HCEC 1CT (cell line): ENCODE measurements at regions not wholly inside any gene's neighbourhood (a gene's known extent, or its start where the extent isn't known, plus 50 kb on each side); places are given as distances from the start of the nearest gene placed in this dataset.
"Not testable (repeated sequence)": the region's sequence is repeated elsewhere in the genome, so short reads cannot be mapped to it uniquely, and the experiment has no call there.

Source experiments
- DNase-seq: peaks from one replicate; pipeline ENCODE4 v3.0.0-alpha.2; 2017

DNA sequence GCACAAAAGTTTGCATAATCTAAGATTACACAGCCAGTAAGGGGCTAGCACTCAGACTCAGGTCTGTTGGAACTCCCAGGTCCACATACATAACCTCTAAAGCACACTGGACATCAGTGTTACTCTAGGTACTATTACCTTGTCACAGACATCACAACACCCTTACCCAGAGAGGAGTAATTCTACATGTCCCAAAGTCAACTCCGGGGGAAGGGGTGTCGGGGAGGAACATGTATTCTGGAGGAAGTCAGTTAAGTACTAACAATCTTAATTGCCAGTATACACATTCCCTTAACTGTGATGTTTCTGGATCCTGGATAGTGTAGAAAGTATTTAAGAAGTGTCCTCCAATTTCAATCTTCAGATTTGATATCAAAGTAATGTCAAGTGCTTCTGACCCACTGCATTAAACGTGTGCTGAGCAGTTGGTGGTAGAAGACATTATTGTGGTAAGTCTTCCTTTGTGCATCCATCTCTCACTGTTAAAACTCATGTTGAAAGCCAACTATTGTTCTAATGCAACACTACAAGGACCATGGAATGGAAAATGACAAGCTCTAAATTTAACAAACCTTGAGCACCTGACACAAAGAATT lies 155.4 kb downstream of the CRPPA start:
- DNase-seq = no peak

DNA sequence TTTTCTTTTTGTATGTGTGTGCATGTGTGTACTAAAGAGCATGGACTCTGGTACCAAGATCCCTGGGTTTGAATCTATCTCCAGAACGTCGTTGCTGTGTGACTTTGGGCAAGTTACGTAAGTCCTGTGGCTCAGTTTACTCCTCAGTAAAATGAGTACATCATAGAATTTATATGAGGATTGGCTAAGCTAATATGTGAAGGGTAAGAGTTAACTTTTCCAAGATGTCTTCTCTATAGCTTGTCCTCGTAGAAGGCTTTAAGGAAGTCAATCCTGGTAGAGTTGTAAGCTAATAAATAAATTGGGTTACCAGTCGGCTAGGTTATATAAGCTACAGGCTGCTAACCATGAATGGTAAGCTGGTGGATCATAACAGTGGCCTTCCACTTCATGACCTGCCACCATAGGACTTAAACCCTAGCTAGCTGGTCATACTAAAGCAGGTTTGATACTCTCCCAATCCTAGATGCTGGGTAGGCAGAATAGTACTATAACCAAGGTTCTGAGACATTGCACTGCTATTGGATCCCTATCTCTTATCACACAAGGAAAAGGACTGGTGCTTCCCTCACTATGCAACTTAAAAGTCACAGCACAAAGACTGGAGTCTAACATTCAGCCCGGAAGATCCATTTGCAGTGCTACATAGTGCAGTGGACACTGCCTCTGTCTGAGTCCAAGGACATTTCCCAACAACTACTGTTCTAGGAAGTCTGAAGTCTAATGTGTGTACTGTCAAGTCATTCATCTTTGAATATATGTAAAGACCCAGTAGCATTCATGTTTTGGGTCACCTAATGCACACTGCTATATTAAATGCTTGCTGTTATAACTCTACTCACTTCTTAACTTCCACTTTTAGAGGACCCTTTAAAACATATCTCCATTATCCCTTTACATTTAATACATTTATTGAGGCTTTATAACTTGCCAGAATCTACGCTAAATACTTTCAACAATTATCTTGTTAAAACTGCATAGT lies 156.2 kb downstream of the CRPPA start:
- no peak for DNase-seq

DNA sequence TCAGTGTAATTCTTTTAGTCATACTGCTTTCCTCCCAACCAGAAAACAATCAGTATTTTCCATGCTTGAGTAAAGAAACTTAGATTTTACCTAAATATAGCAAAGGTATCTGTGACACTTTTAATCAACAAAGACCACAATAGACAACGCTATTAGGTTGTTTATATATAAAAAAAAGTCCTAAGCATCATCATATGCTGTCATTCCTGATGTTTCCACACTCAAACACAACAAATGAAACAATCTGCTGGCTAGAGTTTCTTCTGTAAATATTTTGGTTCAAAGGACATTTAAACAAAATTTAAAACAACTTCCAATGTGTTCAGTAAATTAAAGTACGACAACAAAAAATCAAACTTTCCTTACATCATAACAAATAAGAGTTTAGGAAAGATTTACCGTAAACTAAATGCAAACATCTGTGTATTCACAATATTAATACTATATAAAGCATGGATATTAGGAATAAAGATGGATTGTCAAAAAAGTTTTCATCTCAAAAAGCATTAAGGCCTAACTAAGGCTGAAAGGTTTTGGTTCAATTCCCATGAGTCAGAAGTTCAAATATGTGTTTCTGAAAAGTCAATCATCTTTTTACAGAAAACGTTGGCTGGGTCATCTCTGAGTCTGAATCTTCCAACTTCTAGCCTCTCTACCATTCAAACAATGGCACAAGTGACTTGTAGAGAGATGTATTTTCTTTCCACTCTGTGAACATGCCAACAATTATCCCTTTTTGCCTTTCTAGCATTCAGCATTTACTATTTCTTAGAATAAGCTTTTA lies 157.1 kb downstream of the CRPPA start:
- no peak for DNase-seq

DNA sequence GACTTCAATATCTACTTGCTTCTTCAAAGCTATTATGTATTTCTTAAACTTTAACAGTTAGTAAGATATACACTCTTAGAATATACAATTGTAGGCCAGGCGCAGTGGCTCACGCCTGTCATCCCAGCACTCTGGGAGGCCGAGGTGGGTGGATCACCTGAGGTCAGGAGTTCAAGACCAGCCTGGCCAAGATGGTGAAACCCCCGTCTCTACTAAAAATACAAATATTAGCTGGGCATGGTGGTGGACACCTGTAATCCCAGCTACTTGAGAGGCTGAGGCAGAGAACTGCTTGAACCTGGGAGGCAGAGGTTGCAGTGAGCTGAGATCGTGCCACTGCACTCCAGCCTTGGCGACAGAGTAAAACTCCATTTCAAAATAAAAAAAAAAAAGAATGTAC lies 158.0 kb downstream of the CRPPA start:
- not testable (repeated sequence) for DNase-seq

DNA sequence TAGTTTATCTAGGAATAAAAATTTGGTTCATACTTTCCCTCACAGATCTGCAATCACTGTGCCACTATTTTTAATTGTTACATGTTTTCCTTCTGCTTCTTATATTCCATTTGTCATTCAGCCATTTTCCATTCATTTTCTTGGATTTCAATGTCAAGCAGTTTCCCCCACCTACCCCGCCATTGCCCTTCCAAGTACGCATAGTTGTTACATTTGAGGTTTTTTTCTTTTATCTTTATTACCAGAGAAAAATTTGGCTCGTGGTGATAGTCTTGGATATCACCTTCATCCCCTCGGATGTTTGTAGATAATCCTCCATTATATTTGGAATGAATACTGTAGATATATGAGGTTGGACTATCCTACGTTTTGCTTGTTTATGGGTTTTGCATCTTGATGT lies 159.7 kb downstream of the CRPPA start:
- DNase-seq = no peak

DNA sequence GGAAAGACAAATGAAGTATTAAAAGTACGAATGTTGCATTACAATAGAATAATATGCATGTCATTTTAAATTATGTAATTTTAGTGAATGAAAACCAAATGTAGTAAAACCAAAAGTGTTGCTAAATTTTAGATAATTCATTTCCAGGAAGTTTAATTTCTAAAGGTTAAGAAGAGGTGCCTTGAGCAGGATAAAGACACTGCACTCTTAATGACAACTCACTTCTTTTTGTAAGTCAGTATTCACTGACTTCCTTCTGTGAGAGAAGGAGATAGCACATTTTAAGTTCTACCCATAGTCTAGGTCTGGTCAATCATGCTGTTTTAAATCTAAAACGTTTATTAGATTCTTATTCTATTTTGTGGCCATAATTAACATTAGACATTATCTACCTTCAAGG lies 160.2 kb downstream of the CRPPA start:
- DNase-seq = no peak

DNA sequence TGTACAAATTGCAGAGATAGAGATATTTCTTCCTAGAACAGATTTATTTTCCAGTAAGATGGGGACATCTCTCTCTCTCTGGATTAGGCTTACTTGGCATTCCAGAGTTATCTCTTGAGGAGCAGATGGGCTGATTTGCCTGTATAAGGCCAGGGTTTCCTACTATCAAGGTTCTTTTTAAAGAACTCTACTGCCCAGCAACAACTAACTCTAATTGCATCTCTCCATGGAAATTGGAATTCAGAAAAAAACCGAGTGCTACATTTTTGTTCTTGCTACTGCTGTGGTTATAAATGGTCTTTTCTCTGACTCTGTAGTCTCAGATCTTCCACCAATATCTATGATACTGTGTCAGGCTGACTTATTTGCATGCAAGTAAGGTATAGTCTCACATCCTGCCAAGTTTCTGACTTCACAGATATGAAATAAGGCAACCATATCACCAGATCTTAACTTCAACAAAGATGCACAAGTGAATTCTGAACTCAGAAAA lies 161.1 kb downstream of the CRPPA start:
- DNase-seq = no peak

DNA sequence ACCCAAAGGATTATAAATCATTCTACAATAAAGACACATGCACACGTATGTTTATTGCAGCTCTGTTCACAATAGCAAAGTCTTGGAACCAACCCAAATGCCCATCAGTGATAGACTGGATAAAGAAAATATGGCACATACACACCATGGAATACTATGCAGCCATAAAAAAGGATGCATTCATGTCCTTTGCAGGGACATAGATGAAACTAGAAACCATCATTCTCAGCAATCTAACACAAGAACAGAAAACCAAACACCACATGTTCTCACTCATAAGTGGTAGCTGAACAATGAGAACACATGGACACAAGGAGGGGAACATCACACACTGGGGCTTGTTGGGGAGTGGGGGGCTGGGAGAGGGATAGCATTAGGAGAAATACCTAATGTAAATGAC lies 164.9 kb downstream of the CRPPA start:
- DNase-seq = not testable (repeated sequence)

DNA sequence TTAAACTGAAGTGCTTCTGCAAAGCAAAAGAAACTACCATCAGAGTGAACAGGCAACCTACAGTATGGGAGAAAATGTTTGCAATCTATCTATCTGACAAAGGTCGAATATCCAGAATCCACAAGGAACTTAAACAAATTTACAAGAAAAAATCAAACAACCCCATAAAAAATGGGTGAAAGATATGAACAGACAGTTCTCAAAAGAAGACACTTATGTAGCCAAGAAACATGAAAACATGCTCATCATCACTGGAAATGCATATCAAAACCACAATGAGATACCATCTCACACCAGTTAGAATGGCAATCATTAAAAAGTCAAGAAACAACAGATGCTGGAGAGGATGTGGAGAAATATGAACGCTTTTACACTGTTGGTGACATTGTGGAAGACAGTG lies 165.4 kb downstream of the CRPPA start:
- DNase-seq = not testable (repeated sequence)

DNA sequence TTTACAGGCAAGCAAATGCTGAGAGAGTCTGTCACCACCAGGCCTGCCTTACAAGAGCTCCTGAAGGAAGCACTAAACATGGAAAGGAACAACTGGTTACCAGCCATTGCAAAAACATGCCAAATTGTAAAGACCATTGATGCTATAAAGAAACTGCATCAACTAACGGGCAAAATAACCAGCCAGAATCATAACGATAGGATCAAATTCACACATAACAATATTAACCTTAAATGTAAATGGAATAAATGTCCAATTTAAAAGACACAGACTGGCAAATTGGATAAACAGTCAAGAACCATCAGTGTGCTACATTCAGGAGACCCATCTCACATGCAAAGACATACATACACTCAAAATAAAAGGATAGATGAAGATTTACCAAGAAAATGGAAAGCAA lies 170.7 kb downstream of the CRPPA start:
- not testable (repeated sequence) for DNase-seq

DNA sequence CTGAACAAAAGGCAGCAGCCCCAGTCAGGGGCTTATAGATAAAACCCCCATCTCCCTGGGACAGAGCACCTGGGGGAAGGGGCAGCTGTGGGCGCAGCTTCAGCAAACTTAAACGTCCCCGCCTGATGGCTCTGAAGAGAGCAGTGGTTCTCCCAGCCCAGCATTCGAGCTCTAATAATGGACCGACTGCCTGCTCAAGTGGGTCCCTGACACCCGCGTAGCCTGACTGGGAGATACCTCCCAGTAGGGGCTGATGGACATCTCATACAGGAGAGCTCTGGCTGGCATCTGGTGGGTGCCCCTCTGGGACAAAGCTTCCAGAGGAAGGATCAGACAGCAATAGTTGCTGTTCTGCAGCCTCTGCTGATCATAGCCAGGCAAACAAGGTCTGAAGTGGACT lies 172.1 kb downstream of the CRPPA start:
- not testable (repeated sequence) for DNase-seq

DNA sequence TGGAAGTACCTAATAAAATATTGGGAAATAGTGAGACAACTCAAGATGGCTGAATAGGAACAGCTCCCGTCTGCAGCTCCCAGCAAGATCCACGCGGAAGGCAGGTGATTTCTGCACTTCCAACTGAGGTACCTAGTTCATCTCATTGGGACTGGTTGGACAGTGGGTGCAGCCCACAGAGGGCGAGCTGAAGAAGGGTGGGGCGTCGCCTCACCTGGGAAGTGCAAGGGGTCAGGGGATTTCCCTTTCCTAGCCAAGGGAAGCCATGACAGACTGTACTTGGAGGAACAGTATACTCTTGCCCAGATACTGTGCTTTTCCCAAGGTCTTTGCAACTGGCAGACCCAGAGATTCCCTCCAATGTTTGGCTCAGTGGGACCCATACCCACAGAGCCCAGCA lies 172.8 kb downstream of the CRPPA start:
- not testable (repeated sequence) for DNase-seq

DNA sequence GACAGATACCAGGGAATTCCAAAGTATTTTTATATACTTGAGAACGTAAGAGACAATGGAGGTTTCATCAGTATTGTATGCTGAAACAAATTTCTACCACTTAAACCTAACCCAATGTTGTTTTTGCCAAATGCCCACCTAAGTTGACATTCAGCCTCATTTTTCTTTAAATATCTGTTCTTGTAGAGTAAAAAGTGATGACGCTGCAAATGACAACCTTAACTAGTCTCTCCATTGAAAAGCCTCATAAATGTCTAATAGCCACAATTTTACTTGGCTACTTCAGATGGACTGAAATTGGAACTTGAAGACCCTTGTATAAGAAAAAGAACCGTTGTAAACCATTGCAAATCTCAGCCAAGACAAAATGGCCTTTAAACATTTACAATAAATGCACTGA lies 176.9 kb downstream of the CRPPA start:
- DNase-seq = no peak

DNA sequence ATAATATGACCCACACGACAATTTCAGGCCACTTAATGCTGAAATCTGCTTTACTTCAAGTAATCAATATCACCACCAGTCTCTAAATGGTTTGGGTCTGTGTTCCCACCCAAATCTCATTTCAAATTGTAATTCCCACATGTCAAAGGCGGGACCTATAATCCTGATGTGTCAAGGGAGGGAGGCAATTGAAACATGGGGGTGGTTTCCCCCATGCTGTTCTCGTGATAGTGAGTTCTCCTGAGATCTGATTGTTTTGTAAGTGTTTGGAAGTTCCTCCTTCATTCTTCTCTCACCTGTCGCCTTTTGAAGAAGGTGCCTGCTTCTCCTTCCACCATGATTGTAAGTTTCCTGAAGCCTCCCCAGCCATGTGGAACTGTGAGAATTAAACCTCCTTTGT lies 178.4 kb downstream of the CRPPA start:
- no peak for DNase-seq

DNA sequence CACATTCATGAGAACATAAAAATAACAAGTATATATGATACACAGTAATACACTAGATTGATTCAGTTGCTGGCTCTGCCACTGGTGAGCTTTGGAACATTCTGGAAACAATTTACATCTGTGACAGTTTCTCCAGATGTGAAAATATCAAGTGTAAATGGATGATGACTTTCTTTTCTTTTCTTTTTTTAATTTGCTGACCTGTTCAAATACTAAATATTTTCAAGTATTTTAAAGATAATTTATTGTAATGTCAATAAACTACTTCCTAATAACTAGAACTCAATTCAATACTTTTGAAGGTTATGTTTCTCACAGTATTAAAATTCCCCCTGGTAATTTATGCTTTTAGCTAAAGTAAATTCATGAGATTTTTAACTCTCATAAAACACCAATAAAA lies 180.3 kb downstream of the CRPPA start:
- DNase-seq = no peak

DNA sequence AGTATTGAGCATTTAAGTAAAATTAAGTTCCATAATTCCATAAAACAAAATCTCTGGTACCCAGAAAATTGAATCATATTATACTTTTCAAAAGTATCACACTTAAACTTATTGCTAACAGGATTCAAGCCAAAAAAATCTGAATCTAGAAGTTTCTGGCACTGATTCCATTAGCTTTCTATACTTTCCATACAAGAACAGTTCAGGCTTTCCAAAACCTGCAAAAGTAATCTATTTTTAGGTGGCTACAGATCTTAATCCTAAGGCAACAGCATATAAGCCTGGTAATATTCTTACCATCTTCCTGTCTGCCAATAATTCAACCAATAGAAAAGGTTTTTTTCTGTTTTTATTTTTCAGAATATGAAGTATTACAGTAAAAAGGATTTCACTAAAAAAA lies 185.0 kb downstream of the CRPPA start:
- DNase-seq = no peak

DNA sequence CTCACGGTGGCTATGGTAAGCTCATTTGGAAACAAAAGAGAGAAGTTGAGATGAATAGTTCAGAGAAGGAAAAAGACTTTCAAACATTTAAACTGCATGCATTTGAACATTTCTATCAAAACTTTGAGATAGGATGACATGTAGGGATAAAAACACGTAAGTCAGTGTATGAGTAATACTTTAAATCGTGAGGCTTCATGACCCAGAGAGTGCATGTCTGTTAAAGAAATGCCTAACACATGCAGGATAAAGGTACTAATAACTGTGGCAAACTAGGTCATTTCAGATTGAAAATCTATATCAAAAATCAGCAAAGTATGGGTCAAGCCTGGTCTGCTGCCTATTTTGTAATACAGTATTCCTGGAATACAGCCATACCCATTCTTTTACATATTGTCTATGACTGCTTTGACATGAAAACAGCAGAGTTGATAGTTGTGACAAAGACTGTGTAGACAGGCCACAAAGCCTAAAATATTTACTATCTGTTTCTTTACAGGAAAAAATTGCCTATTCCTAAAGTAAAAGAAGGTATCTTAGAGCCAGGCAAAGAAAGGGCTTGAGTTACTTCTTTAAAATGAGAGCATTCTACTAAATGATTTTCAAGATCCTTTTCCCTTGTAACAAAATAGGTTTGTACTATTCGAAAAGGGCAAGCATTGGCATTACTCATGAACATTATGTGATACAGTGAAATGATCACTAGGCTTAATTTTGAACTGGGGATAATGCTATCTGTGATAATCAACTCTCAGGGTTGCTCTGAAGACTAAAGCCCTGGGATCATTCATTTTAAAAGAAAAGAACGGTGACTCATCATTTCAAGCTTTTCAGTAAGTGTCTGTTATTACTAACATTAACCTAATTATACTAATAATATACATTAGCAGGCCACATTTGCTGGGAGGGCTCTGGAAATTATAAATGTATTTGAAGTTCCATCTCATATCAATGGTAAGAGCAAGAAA lies 185.9 kb downstream of the CRPPA start:
- DNase-seq = no peak

DNA sequence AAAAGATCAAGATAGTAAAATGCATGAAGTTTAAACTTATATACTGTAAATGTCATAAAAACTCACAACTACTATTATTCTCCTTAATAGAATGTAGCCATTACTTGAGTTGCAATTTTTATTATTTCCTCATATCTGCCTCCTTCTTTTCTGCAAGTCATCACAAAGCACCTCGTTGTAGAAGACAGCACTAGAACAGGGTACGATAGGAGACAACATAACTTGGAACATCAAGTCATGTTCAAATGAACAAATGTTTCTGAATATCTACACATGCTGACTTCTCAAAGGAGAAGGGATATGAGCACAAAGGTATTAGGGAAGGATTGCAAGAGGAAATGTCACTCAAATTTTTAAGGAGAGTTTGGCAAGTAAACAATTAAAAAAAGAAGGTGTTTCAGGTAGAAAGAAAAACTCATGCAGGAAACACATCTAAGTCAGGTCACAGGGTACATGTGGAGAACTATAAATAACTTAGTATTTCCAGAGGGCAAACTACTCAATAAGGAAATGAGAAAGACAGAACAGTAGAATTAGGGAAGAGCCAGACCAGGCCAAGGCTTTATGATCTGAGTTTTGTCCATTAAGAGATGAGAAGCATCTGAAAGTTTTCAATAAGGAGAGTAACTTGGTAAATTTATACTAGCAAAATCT lies 186.7 kb downstream of the CRPPA start:
- no peak for DNase-seq

DNA sequence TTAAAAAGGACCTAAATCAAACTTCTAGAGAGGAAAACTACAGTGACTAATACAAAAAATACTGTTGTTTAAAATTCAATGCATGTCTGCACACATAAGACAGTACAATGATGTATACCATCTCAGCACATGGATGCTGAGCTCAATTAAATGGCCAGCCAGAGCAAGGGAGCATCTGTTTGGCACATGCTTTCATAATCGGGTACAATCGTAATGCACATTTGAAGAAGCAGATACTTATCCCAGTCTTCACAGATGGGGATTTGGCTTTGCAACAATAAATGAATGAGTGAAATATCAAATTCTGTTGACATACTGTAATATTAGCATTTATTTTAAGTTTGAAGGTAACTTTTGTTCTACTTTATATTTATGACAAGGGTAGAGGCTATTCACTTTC lies 187.8 kb downstream of the CRPPA start:
- DNase-seq = no peak

DNA sequence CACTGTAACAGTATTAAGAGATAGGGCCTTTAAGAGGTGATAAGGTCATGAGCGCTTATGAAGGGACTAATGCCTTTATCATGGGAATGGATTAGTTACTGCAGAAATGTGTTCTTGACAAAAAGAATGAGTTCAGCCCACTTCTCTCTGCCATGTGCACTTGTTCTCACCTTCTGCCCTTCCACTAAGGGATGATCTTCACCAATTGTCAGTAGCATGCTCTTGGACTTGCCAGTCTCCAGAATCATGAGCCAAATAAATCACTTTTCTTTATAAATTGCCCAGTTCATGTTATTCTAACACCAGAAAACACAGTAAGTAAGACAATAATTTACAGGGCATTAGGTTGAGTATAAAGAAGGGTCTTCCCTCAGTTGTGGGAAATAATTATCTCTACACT lies 189.1 kb downstream of the CRPPA start:
- DNase-seq = no peak

DNA sequence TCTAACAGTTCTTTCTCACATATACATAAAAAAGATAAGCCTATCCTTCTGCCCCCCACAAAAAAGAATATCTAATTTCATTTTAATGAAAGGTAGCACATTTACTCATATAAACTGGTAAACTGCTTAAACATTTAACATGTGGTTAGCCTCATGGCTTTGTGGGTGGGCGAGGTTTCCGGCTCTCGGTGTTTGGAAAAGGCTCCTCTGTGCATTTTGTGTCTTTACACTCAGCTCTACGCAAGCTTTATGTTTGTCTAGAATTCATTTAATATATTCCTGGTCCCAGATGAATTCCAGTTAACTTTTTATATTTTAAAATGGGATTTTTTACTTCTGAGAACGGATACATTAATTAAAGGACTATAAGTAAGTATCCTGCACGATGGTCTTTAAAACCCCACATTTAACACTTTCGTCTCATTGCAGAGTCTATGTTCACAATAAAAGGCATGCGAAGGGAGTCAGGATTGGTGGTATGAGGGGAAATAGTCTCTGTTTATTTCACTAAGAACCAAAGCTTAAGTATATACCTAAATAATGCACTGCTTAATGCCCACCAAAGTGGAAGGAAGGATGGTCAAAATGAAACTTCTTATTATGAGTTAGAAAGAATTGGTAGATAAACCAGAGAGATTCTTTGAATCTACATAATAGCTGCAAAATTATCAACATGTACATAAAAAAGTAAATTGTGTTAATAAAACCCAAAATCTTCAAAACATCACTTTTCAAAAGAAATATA lies 197.2 kb downstream of the CRPPA start:
- DNase-seq = no peak
